Prostate gland (tissue), 2 donors: ENCODE measurements at regions not wholly inside any gene's neighbourhood (a gene's known extent, or its start where the extent isn't known, plus 50 kb on each side); places are given as distances from the start of the nearest gene placed in this dataset.

Experiments
- DNase-seq: peaks from one replicate; pipeline ENCODE4 v3.0.0-alpha.2; 2019; ENCODE audit warnings: low spot score
- H3K27ac ChIP-seq, 2 donors: fragments of 200-600 bp; sonication (generic); 2 replicates each; pipeline ENCODE4 v1.5.1; 2017 to 2019
- H3K27me3 ChIP-seq: fragments of 200-600 bp; sonication (generic); replicated peaks from 2 replicates; pipeline ENCODE4 v1.5.1; 2019; ENCODE audit not compliant: insufficient read depth
- H3K36me3 ChIP-seq, 2 donors: fragments of 200-600 bp; sonication (generic); 1 replicate in 1 of 2; 2 replicates in 1 of 2; pipeline versions ENCODE4 v1.5.1 to v1.8.1; 2017 to 2019
- H3K4me1 ChIP-seq: fragments of 200-600 bp; sonication (generic); replicated peaks from 2 replicates; pipeline ENCODE4 v1.5.1; 2019
- H3K4me3 ChIP-seq, 2 donors: fragments of 200-600 bp; sonication (generic); 2 replicates each; pipeline ENCODE4 v1.5.1; 2017 to 2019
- H3K9me3 ChIP-seq: fragments of 200-600 bp; sonication (generic); 2 replicates; pipeline ENCODE4 v1.5.1; 2017
- POLR2A ChIP-seq: fragments of 450-650 bp; IDR thresholded peaks from one replicate; pipeline ENCODE4 v1.6.1; 2016; ENCODE audit warnings: antibody characterized with exemption, mild to moderate bottlenecking
- POLR2AphosphoS5 ChIP-seq: sonication (generic); formaldehyde crosslinking; IDR thresholded peaks from one replicate; pipeline ENCODE4 v1.6.1; 2017; ENCODE audit warnings: antibody characterized with exemption
- WGBS: methylation state at CpG from one replicate; pipeline ENCODE4 v1.1.5; 2018; 5-methylcytosine and 5-hydroxymethylcytosine counted together
- intact Hi-C: fragments of 100-400 bp; cut with DNase I; formaldehyde crosslinking; loops from one replicate; pipeline ENCODE4 v1.14.2; 2022
- TF ChIP-seq, protein P1 (sequence below), 4 experiments: fragments of 200-600 bp in 2 of 4; fragments of 450-650 bp in 2 of 4; sonication (generic) in 2 of 4; IDR thresholded peaks; 1 replicate in 3 of 4; 2 replicates in 1 of 4; pipeline ENCODE4 v1.5.1; 2016 to 2019; ENCODE audit warnings: antibody characterized with exemption in 4 of 4, mild to moderate bottlenecking in 2 of 4, moderate library complexity in 2 of 4

DNA sequence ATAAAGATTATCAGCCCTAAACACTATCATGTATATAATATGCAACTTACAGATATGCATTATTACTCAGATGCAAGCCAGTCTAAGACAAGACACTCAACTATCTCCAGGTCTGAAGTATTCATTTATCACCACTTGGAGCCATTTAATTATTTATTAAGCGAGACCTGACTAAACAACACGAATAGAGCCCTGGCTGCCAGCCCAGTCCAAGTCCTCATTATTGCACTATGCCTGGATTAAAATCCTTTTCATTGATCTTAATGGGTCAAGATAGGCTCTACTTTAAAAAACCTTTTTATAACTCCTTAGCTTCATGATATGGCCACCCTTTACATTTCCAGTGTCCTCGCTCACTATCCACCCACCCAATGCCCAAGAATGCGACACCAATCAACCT, 183.1 kb upstream of the MARCKS start:
- H3K4me3 ChIP-seq, result no peak overlapping the region
- H3K9me3 ChIP-seq, result no peaks in the 10 kb centered on the region
- no peak overlapping the region for H3K27ac ChIP-seq
- no peaks in the 10 kb centered on the region for H3K27me3 ChIP-seq
- 68% methylated on average over 4 of the region's 4 CpGs for WGBS
- no peak for DNase-seq
- H3K36me3 ChIP-seq, result no peaks in the 10 kb centered on the region
- TF ChIP-seq POLR2A (no peak), POLR2AphosphoS5 (no peak)
- TF ChIP-seq, protein P1, sequence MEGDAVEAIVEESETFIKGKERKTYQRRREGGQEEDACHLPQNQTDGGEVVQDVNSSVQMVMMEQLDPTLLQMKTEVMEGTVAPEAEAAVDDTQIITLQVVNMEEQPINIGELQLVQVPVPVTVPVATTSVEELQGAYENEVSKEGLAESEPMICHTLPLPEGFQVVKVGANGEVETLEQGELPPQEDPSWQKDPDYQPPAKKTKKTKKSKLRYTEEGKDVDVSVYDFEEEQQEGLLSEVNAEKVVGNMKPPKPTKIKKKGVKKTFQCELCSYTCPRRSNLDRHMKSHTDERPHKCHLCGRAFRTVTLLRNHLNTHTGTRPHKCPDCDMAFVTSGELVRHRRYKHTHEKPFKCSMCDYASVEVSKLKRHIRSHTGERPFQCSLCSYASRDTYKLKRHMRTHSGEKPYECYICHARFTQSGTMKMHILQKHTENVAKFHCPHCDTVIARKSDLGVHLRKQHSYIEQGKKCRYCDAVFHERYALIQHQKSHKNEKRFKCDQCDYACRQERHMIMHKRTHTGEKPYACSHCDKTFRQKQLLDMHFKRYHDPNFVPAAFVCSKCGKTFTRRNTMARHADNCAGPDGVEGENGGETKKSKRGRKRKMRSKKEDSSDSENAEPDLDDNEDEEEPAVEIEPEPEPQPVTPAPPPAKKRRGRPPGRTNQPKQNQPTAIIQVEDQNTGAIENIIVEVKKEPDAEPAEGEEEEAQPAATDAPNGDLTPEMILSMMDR (IDR thresholded peaks at IDR 0.05), result no peak
- no peaks in the 10 kb centered on the region for H3K4me1 ChIP-seq
- intact Hi-C loops, result no loop called here

GRCh38 chr6:113676057-113676456, 181.1 kb upstream of the MARCKS start:
- WGBS, result 52% methylated on average over 4 of the region's 4 CpGs
- Histone ChIP-seq H3K4me3 (no peak overlapping the region), H3K4me1 (no peaks in the 10 kb centered on the region), H3K36me3 (no peaks in the 10 kb centered on the region), H3K9me3 (no peaks in the 10 kb centered on the region), H3K27me3 (no peaks in the 10 kb centered on the region), H3K27ac (no peak overlapping the region)
- no peak for DNase-seq
- TF ChIP-seq POLR2A, result no peak
- no peak for TF ChIP-seq POLR2AphosphoS5
- TF ChIP-seq, protein P1 (IDR thresholded peaks at IDR 0.05), result no peak
- intact Hi-C loops, result no loop called here

DNA sequence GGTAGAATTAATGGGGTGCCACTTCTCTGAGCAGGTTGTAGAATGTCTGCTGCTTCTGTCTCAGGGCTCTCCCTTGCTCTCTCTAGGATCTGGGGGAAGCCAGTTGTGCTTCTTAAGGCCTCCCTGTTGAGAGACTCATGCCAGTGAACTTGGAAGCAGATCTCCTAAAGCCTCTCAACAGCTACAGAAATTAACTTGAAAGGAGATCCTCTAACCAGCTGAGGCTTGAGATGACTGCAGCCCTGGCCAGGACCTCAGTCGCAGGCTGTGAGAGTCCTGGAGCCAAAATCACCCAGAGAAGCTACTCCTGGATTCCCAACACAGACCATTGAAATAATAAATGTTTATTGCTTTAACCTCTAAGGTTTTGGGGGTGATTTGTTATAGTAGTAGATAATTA, 180.2 kb upstream of the MARCKS start:
- H3K27ac ChIP-seq, result no peak overlapping the region
- WGBS, result 100% methylated on average over 1 of the region's 1 CpG
- no peak for TF ChIP-seq POLR2AphosphoS5
- TF ChIP-seq, protein P1 (IDR thresholded peaks at IDR 0.05), result no peak
- TF ChIP-seq POLR2A, result no peak
- DNase-seq, result no peak
- no peaks in the 10 kb centered on the region for H3K4me1 ChIP-seq
- no peak overlapping the region for H3K4me3 ChIP-seq
- no peaks in the 10 kb centered on the region for H3K27me3 ChIP-seq
- H3K36me3 ChIP-seq, result no peaks in the 10 kb centered on the region
- no peaks in the 10 kb centered on the region for H3K9me3 ChIP-seq
- intact Hi-C loops, result no loop called here

DNA sequence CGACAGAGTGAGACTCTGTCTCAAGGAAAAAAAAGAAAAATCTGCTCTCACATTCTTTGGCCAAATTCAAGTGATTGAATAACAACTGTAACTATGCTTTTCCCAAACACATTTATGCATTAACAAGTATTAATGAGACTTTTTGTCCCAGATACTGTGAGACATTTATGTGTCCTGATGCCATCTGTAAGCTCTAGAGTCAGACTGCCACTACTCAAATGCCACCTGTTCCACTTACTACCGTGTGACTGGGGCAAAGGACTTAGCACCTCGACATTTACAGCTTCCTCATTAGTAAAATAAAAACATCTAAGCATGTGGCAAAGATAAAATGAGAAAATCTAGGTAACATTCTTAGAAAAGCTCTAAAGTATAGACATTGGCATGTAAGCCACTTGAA, 178.1 kb upstream of the MARCKS start:
- Histone ChIP-seq H3K4me3 (no peak overlapping the region), H3K9me3 (no peaks in the 10 kb centered on the region), H3K4me1 (no peaks in the 10 kb centered on the region), H3K27ac (no peak overlapping the region), H3K27me3 (no peaks in the 10 kb centered on the region), H3K36me3 (no peaks in the 10 kb centered on the region)
- 72% methylated on average over 3 of the region's 3 CpGs for WGBS
- no peak for DNase-seq
- TF ChIP-seq POLR2AphosphoS5, result no peak
- TF ChIP-seq, protein P1 (IDR thresholded peaks at IDR 0.05), result no peak
- TF ChIP-seq POLR2A, result no peak
- intact Hi-C loops, result no loop called here

- intact Hi-C loops, result no loop called here
- 94% methylated on average over 2 of the region's 2 CpGs for WGBS
- H3K9me3 ChIP-seq, result no peaks in the 10 kb centered on the region
- H3K27ac ChIP-seq, result no peak overlapping the region
- no peaks in the 10 kb centered on the region for H3K36me3 ChIP-seq
- TF ChIP-seq POLR2A, result no peak
- no peak for TF ChIP-seq POLR2AphosphoS5
- TF ChIP-seq, protein P1 (IDR thresholded peaks at IDR 0.05), result no peak
- no peak for DNase-seq
- no peaks in the 10 kb centered on the region for H3K4me1 ChIP-seq
- H3K27me3 ChIP-seq, result no peaks in the 10 kb centered on the region
- no peak overlapping the region for H3K4me3 ChIP-seq
Measured at GRCh38 chr6:113680301-113680700, 176.8 kb upstream of the MARCKS start.
